Tibial artery (tissue), 4 donors: ENCODE measurements at regions not wholly inside any gene's neighbourhood (a gene's known extent, or its start where the extent isn't known, plus 50 kb on each side); places are given as distances from the start of the nearest gene placed in this dataset.

Experiments used
- DNase-seq, 2 donors: peaks; one replicate each; pipeline ENCODE4 v3.0.0-alpha.2; 2019
- H3K27ac ChIP-seq, 2 donors: fragments of 200-600 bp; sonication (generic) in 1 of 2; 1 replicate in 1 of 2; 2 replicates in 1 of 2; pipeline ENCODE4 v1.5.1; 2018 to 2019; ENCODE audit warnings: mild to moderate bottlenecking in 1 of 2
- H3K27me3 ChIP-seq, 2 donors: fragments of 200-600 bp; sonication (generic) in 1 of 2; one replicate each; pipeline versions ENCODE4 v1.5.1 to v1.6.0; 2016 to 2019
- H3K36me3 ChIP-seq, 3 donors: fragments of 200-600 bp; sonication (generic) in 2 of 3; one replicate each; pipeline ENCODE4 v1.5.1; 2016 to 2019; ENCODE audit warnings: mild to moderate bottlenecking in 2 of 3
- H3K4me1 ChIP-seq, 4 donors: fragments of 200-600 bp; sonication (generic) in 2 of 4; 1 replicate in 3 of 4; 2 replicates in 1 of 4; pipeline ENCODE4 v1.5.1; 2016 to 2019
- H3K4me3 ChIP-seq, 2 donors: fragments of 200-600 bp; sonication (generic) in 1 of 2; 1 replicate in 1 of 2; 2 replicates in 1 of 2; pipeline ENCODE4 v1.5.1; 2018 to 2019; ENCODE audit warnings: mild to moderate bottlenecking in 2 of 2
- H3K9me3 ChIP-seq, 3 donors: fragments of 200-600 bp; sonication (generic) in 1 of 3; one replicate each; pipeline ENCODE4 v1.5.1; 2016 to 2019
- CTCF ChIP-seq, 2 experiments: fragments of 200-600 bp in 1 of 2; fragments of 450-650 bp in 1 of 2; IDR thresholded peaks; one replicate each; pipeline ENCODE4 v1.5.1; 2017 to 2019; ENCODE audit warnings: antibody characterized with exemption in 2 of 2, mild to moderate bottlenecking in 1 of 2, moderate library complexity in 1 of 2
- intact Hi-C: fragments of 100-400 bp; cut with DNase I; formaldehyde crosslinking; loops from one replicate; pipeline ENCODE4 v1.15.0; 2023; ENCODE audit warnings: low total_unique reads

GRCh38 chr16:52649870-52650269 lies 102.9 kb upstream of the TOX3 start:
- intact Hi-C loops, result no loop called here
- no peak for TF ChIP-seq CTCF (IDR thresholded peaks at IDR 0.05)
- no peak overlapping the region for H3K27ac ChIP-seq
- no peaks in the 10 kb centered on the region for H3K9me3 ChIP-seq
- H3K4me1 ChIP-seq, result no peaks in the 10 kb centered on the region
- no peaks in the 10 kb centered on the region for H3K27me3 ChIP-seq
- no peak overlapping the region for H3K4me3 ChIP-seq
- no peaks in the 10 kb centered on the region for H3K36me3 ChIP-seq
- DNase-seq, result no peak

GRCh38 chr16:52647588-52647987 lies 100.6 kb upstream of the TOX3 start:
- no peak overlapping the region for H3K4me3 ChIP-seq
- no peaks in the 10 kb centered on the region for H3K27me3 ChIP-seq
- no peak for TF ChIP-seq CTCF (IDR thresholded peaks at IDR 0.05)
- no peaks in the 10 kb centered on the region for H3K36me3 ChIP-seq
- intact Hi-C loops, result no loop called here
- no peak overlapping the region for H3K27ac ChIP-seq
- no peaks in the 10 kb centered on the region for H3K4me1 ChIP-seq
- H3K9me3 ChIP-seq, result no peaks in the 10 kb centered on the region
- no peak for DNase-seq

GRCh38 chr16:52643006-52643405 lies 96.1 kb upstream of the TOX3 start:
- Histone ChIP-seq H3K27ac (no peak overlapping the region), H3K4me3 (no peak overlapping the region), H3K4me1 (no peaks in the 10 kb centered on the region), H3K27me3 (no peaks in the 10 kb centered on the region), H3K36me3 (no peaks in the 10 kb centered on the region), H3K9me3 (no peaks in the 10 kb centered on the region)
- intact Hi-C loops, result no loop called here
- DNase-seq, result no peak
- no peak for TF ChIP-seq CTCF (IDR thresholded peaks at IDR 0.05)

GRCh38 chr16:52634528-52634927 lies 87.6 kb upstream of the TOX3 start:
- Histone ChIP-seq H3K27ac (no peak overlapping the region), H3K4me3 (no peak overlapping the region), H3K36me3 (no peaks in the 10 kb centered on the region), H3K4me1 (no peaks in the 10 kb centered on the region), H3K9me3 (peaks cover 0 to 9% (median 0%) of the 10 kb centered on the region in 3 donors), H3K27me3 (no peaks in the 10 kb centered on the region)
- no peak for DNase-seq
- intact Hi-C loops, result no loop called here
- TF ChIP-seq CTCF (IDR thresholded peaks at IDR 0.05), result no peak

- intact Hi-C loops, result no loop called here
- Histone ChIP-seq H3K4me1 (no peaks in the 10 kb centered on the region), H3K27me3 (no peaks in the 10 kb centered on the region), H3K36me3 (no peaks in the 10 kb centered on the region), H3K9me3 (peaks cover 0 to 9% (median 0%) of the 10 kb centered on the region in 3 donors), H3K27ac (no peak overlapping the region), H3K4me3 (no peak overlapping the region)
- DNase-seq, result no peak
- TF ChIP-seq CTCF (IDR thresholded peaks at IDR 0.05), result no peak
These were observed 87.2 kb upstream of the TOX3 start for GRCh38 chr16:52634104-52634503.

GRCh38 chr16:52633230-52633629 lies 86.3 kb upstream of the TOX3 start:
- DNase-seq, result no peak
- Histone ChIP-seq H3K27me3 (no peaks in the 10 kb centered on the region), H3K27ac (no peak overlapping the region), H3K9me3 (peaks cover 0 to 9% (median 0%) of the 10 kb centered on the region in 3 donors), H3K4me3 (no peak overlapping the region), H3K4me1 (no peaks in the 10 kb centered on the region), H3K36me3 (no peaks in the 10 kb centered on the region)
- TF ChIP-seq CTCF (IDR thresholded peaks at IDR 0.05), result no peak
- intact Hi-C loops, result no loop called here
